ENCODE measurements at regions not wholly inside any gene's neighbourhood (a gene's known extent, or its start where the extent isn't known, plus 50 kb on each side); places are given as distances from the start of the nearest gene placed in this dataset.

- H3K9me3 ChIP-seq (ENCODE audit: control insufficient read depth, insufficient read depth, low read length) = no peaks in the 10 kb centered on the region
- 83% methylated on average over 6 of the region's 6 CpGs for WGBS (ENCODE audit: insufficient coverage)
- no peak overlapping the region for H3K27ac ChIP-seq (ENCODE audit: low read depth, low read length)
- no peak overlapping the region for H3K4me3 ChIP-seq (ENCODE audit: low read depth, low read length)
- H3K4me1 ChIP-seq (ENCODE audit: control insufficient read depth, insufficient read depth, low read length) = no peaks in the 10 kb centered on the region
- no peaks in the 10 kb centered on the region for H3K36me3 ChIP-seq (ENCODE audit: control insufficient read depth, insufficient read depth, low read length)
- DNase-seq (ENCODE audit: low read depth in 4 of 6, low spot score in 6 of 6) = no peak
- no peaks in the 10 kb centered on the region for H3K27me3 ChIP-seq (ENCODE audit: control insufficient read depth, insufficient read depth, low read length)
Measured at GRCh38 chr5:16265141-16265540, 85.5 kb upstream of the MARCHF11 start.

- Histone ChIP-seq H3K27me3 (ENCODE audit: control insufficient read depth, insufficient read depth, low read length) (no peaks in the 10 kb centered on the region), H3K36me3 (ENCODE audit: control insufficient read depth, insufficient read depth, low read length) (no peaks in the 10 kb centered on the region), H3K9me3 (ENCODE audit: control insufficient read depth, insufficient read depth, low read length) (no peaks in the 10 kb centered on the region), H3K4me1 (ENCODE audit: control insufficient read depth, insufficient read depth, low read length) (no peaks in the 10 kb centered on the region), H3K4me3 (ENCODE audit: low read depth, low read length) (no peak overlapping the region), H3K27ac (ENCODE audit: low read depth, low read length) (no peak overlapping the region)
- WGBS (ENCODE audit: insufficient coverage) = no CpG with 5 or more reads among the region's 2 CpGs
- no peak for DNase-seq (ENCODE audit: low read depth in 4 of 6, low spot score in 6 of 6)
Measured at GRCh38 chr5:16260000-16260399, 80.4 kb upstream of the MARCHF11 start.

- H3K9me3 ChIP-seq (ENCODE audit: control insufficient read depth, insufficient read depth, low read length) = no peaks in the 10 kb centered on the region
- no peaks in the 10 kb centered on the region for H3K36me3 ChIP-seq (ENCODE audit: control insufficient read depth, insufficient read depth, low read length)
- H3K27me3 ChIP-seq (ENCODE audit: control insufficient read depth, insufficient read depth, low read length) = no peaks in the 10 kb centered on the region
- H3K27ac ChIP-seq (ENCODE audit: low read depth, low read length) = no peak overlapping the region
- no peak overlapping the region for H3K4me3 ChIP-seq (ENCODE audit: low read depth, low read length)
- no peaks in the 10 kb centered on the region for H3K4me1 ChIP-seq (ENCODE audit: control insufficient read depth, insufficient read depth, low read length)
- no peak for DNase-seq (ENCODE audit: low read depth in 4 of 6, low spot score in 6 of 6)
- no CpG with 5 or more reads among the region's 1 CpG for WGBS (ENCODE audit: insufficient coverage)
Measured at GRCh38 chr5:16253856-16254255, 74.3 kb upstream of the MARCHF11 start.

GRCh38 chr5:16245956-16246355 lies 66.4 kb upstream of the MARCHF11 start:
- DNase-seq (ENCODE audit: low read depth in 4 of 6, low spot score in 6 of 6) = no peak
- H3K9me3 ChIP-seq (ENCODE audit: control insufficient read depth, insufficient read depth, low read length) = no peaks in the 10 kb centered on the region
- H3K27me3 ChIP-seq (ENCODE audit: control insufficient read depth, insufficient read depth, low read length) = no peaks in the 10 kb centered on the region
- 80% methylated on average over 1 of the region's 1 CpG for WGBS (ENCODE audit: insufficient coverage)
- H3K4me1 ChIP-seq (ENCODE audit: control insufficient read depth, insufficient read depth, low read length) = no peaks in the 10 kb centered on the region
- no peak overlapping the region for H3K27ac ChIP-seq (ENCODE audit: low read depth, low read length)
- no peak overlapping the region for H3K4me3 ChIP-seq (ENCODE audit: low read depth, low read length)
- H3K36me3 ChIP-seq (ENCODE audit: control insufficient read depth, insufficient read depth, low read length) = no peaks in the 10 kb centered on the region

- H3K27ac ChIP-seq (ENCODE audit: low read depth, low read length) = no peak overlapping the region
- WGBS (ENCODE audit: insufficient coverage) = 78% methylated on average over 2 of the region's 4 CpGs
- DNase-seq (ENCODE audit: low read depth in 4 of 6, low spot score in 6 of 6) = no peak
- H3K9me3 ChIP-seq (ENCODE audit: control insufficient read depth, insufficient read depth, low read length) = no peaks in the 10 kb centered on the region
- H3K4me1 ChIP-seq (ENCODE audit: control insufficient read depth, insufficient read depth, low read length) = no peaks in the 10 kb centered on the region
- H3K4me3 ChIP-seq (ENCODE audit: low read depth, low read length) = no peak overlapping the region
- no peaks in the 10 kb centered on the region for H3K27me3 ChIP-seq (ENCODE audit: control insufficient read depth, insufficient read depth, low read length)
- H3K36me3 ChIP-seq (ENCODE audit: control insufficient read depth, insufficient read depth, low read length) = no peaks in the 10 kb centered on the region
Measured at GRCh38 chr5:16245249-16245648, 65.7 kb upstream of the MARCHF11 start.

- no peak overlapping the region for H3K27ac ChIP-seq (ENCODE audit: low read depth, low read length)
- H3K4me1 ChIP-seq (ENCODE audit: control insufficient read depth, insufficient read depth, low read length) = no peaks in the 10 kb centered on the region
- no peaks in the 10 kb centered on the region for H3K9me3 ChIP-seq (ENCODE audit: control insufficient read depth, insufficient read depth, low read length)
- WGBS (ENCODE audit: insufficient coverage) = no CpG with 5 or more reads among the region's 1 CpG
- H3K4me3 ChIP-seq (ENCODE audit: low read depth, low read length) = no peak overlapping the region
- no peaks in the 10 kb centered on the region for H3K36me3 ChIP-seq (ENCODE audit: control insufficient read depth, insufficient read depth, low read length)
- no peaks in the 10 kb centered on the region for H3K27me3 ChIP-seq (ENCODE audit: control insufficient read depth, insufficient read depth, low read length)
- no peak for DNase-seq (ENCODE audit: low read depth in 4 of 6, low spot score in 6 of 6)
Measured at GRCh38 chr5:16238018-16238417, 58.4 kb upstream of the MARCHF11 start.

GRCh38 chr5:16234598-16234997 lies 55.0 kb upstream of the MARCHF11 start:
- no peak for DNase-seq (ENCODE audit: low read depth in 4 of 6, low spot score in 6 of 6)
- 89% methylated on average over 5 of the region's 6 CpGs for WGBS (ENCODE audit: insufficient coverage)
- no peak overlapping the region for H3K4me3 ChIP-seq (ENCODE audit: low read depth, low read length)

GRCh38 chr5:16233730-16234129 lies 54.1 kb upstream of the MARCHF11 start:
- no peak for DNase-seq (ENCODE audit: low read depth in 4 of 6, low spot score in 6 of 6)
- H3K4me3 ChIP-seq (ENCODE audit: low read depth, low read length) = no peak overlapping the region
- no peaks in the 10 kb centered on the region for H3K36me3 ChIP-seq (ENCODE audit: control insufficient read depth, insufficient read depth, low read length)
- H3K9me3 ChIP-seq (ENCODE audit: control insufficient read depth, insufficient read depth, low read length) = no peaks in the 10 kb centered on the region
- WGBS (ENCODE audit: insufficient coverage) = no CpG with 5 or more reads among the region's 2 CpGs
- no peaks in the 10 kb centered on the region for H3K27me3 ChIP-seq (ENCODE audit: control insufficient read depth, insufficient read depth, low read length)
- H3K4me1 ChIP-seq (ENCODE audit: control insufficient read depth, insufficient read depth, low read length) = no peaks in the 10 kb centered on the region
- H3K27ac ChIP-seq (ENCODE audit: low read depth, low read length) = no peak overlapping the region

More at GRCh38 chr5:16234598-16234997, 55.0 kb upstream of the MARCHF11 start:
- Histone ChIP-seq H3K9me3 (ENCODE audit: control insufficient read depth, insufficient read depth, low read length) (no peaks in the 10 kb centered on the region), H3K27ac (ENCODE audit: low read depth, low read length) (no peak overlapping the region), H3K36me3 (ENCODE audit: control insufficient read depth, insufficient read depth, low read length) (no peaks in the 10 kb centered on the region), H3K27me3 (ENCODE audit: control insufficient read depth, insufficient read depth, low read length) (no peaks in the 10 kb centered on the region), H3K4me1 (ENCODE audit: control insufficient read depth, insufficient read depth, low read length) (no peaks in the 10 kb centered on the region)

- Histone ChIP-seq H3K4me3 (ENCODE audit: low read depth, low read length) (no peak overlapping the region), H3K4me1 (ENCODE audit: control insufficient read depth, insufficient read depth, low read length) (no peaks in the 10 kb centered on the region), H3K27ac (ENCODE audit: low read depth, low read length) (no peak overlapping the region), H3K27me3 (ENCODE audit: control insufficient read depth, insufficient read depth, low read length) (no peaks in the 10 kb centered on the region), H3K9me3 (ENCODE audit: control insufficient read depth, insufficient read depth, low read length) (no peaks in the 10 kb centered on the region), H3K36me3 (ENCODE audit: control insufficient read depth, insufficient read depth, low read length) (no peaks in the 10 kb centered on the region)
- no peak for DNase-seq (ENCODE audit: low read depth in 4 of 6, low spot score in 6 of 6)
- whole genome bisulfite sequencing (ENCODE audit: insufficient coverage) = 53% methylated on average over 3 of the region's 3 CpGs
Measured at GRCh38 chr5:16229357-16229940, 49.9 kb upstream of the MARCHF11 start.

All from spinal cord (tissue), 9 donors.